LoVo (cell line): ENCODE measurements at regions not wholly inside any gene's neighbourhood (a gene's known extent, or its start where the extent isn't known, plus 50 kb on each side); places are given as distances from the start of the nearest gene placed in this dataset.
"Not testable (repeated sequence)": the region's sequence is repeated elsewhere in the genome, so short reads cannot be mapped to it uniquely, and the experiment has no call there.

Experiments used
- DNase-seq: peaks from one replicate; pipeline ENCODE4 v3.0.0-alpha.2; 2016; ENCODE audit warnings: low spot score

GRCh38 chr6:140189263-140189662 is 814.8 kb upstream of the CITED2 start:
- not testable (repeated sequence) for DNase-seq

- DNase-seq, result no peak
These were observed 811.5 kb upstream of the CITED2 start for GRCh38 chr6:140185991-140186390.

GRCh38 chr6:140183881-140184280 is 809.4 kb upstream of the CITED2 start:
- no peak for DNase-seq

- no peak for DNase-seq
These were observed 808.4 kb upstream of the CITED2 start for GRCh38 chr6:140182821-140183220.

GRCh38 chr6:140181876-140182275 is 807.4 kb upstream of the CITED2 start:
- no peak for DNase-seq

GRCh38 chr6:140180306-140180705 is 805.9 kb upstream of the CITED2 start:
- no peak for DNase-seq

GRCh38 chr6:140178935-140179334 is 804.5 kb upstream of the CITED2 start:
- no peak for DNase-seq

- no peak for DNase-seq
These were observed 804.1 kb upstream of the CITED2 start for GRCh38 chr6:140178520-140178919.

GRCh38 chr6:140176306-140176705 is 801.9 kb upstream of the CITED2 start:
- DNase-seq, result no peak

GRCh38 chr6:140175486-140175885 is 801.0 kb upstream of the CITED2 start:
- DNase-seq, result no peak

GRCh38 chr6:140174524-140174923 is 800.1 kb upstream of the CITED2 start:
- no peak for DNase-seq

GRCh38 chr6:140168365-140168764 is 793.9 kb upstream of the CITED2 start:
- DNase-seq, result no peak

- DNase-seq, result no peak
These were observed 786.5 kb upstream of the CITED2 start for GRCh38 chr6:140160909-140161308.

- no peak for DNase-seq
These were observed 786.0 kb upstream of the CITED2 start for GRCh38 chr6:140160494-140160893.

- no peak for DNase-seq
These were observed 781.7 kb upstream of the CITED2 start for GRCh38 chr6:140156131-140156530.

GRCh38 chr6:140155451-140156126 is 781.1 kb upstream of the CITED2 start:
- no peak for DNase-seq

- DNase-seq, result no peak
These were observed 779.3 kb upstream of the CITED2 start for GRCh38 chr6:140153703-140154102.

- DNase-seq, result not testable (repeated sequence)
These were observed 773.7 kb upstream of the CITED2 start for GRCh38 chr6:140147825-140148814.

GRCh38 chr6:140140891-140141290 is 766.4 kb upstream of the CITED2 start:
- no peak for DNase-seq

- DNase-seq, result no peak
These were observed 764.0 kb upstream of the CITED2 start for GRCh38 chr6:140138311-140139010.

- DNase-seq, result no peak
These were observed 759.8 kb upstream of the CITED2 start for GRCh38 chr6:140134224-140134623.

- no peak for DNase-seq
These were observed 755.6 kb upstream of the CITED2 start for GRCh38 chr6:140130074-140130473.

GRCh38 chr6:140124498-140124897 is 750.0 kb upstream of the CITED2 start:
- peak; percentile 73 for DNase-seq
